Transverse colon (tissue), 4 donors: ENCODE measurements at regions not wholly inside any gene's neighbourhood (a gene's known extent, or its start where the extent isn't known, plus 50 kb on each side); places are given as distances from the start of the nearest gene placed in this dataset.

Experiments
- DNase-seq: peaks from one replicate; pipeline ENCODE4 v3.0.0-alpha.2; 2019
- H3K27ac ChIP-seq, 4 donors: fragments of 200-600 bp; sonication (generic); 2 replicates each; pipeline ENCODE4 v1.5.1; 2016 to 2018; ENCODE audit warnings: inconsistent platforms in 4 of 4
- H3K27me3 ChIP-seq: fragments of 200-600 bp; sonication (generic); 2 replicates; pipeline ENCODE4 v1.5.1; 2017; ENCODE audit warnings: inconsistent platforms
- H3K36me3 ChIP-seq, 4 donors: fragments of 200-600 bp; sonication (generic); 2 replicates each; pipeline ENCODE4 v1.5.1; 2017 to 2019; ENCODE audit warnings: inconsistent platforms in 4 of 4
- H3K4me1 ChIP-seq, 4 donors: fragments of 200-600 bp; sonication (generic); 2 replicates each; pipeline ENCODE4 v1.5.1; 2017 to 2020; ENCODE audit warnings: inconsistent platforms in 4 of 4
- H3K4me3 ChIP-seq, 4 donors: fragments of 200-600 bp; sonication (generic); 1 replicate in 1 of 4; 2 replicates in 3 of 4; pipeline versions ENCODE4 v1.5.1 to v1.6.1; 2017 to 2019; ENCODE audit warnings: inconsistent platforms in 4 of 4
- H3K9me3 ChIP-seq, 2 donors: fragments of 200-600 bp; sonication (generic); 2 replicates each; pipeline ENCODE4 v1.5.1; 2017 to 2019; ENCODE audit warnings: inconsistent platforms in 2 of 2
- CTCF ChIP-seq, 5 experiments: fragments of 200-600 bp in 3 of 5; fragments of 450-650 bp in 2 of 5; sonication (generic) in 3 of 5; IDR thresholded peaks; 1 replicate in 2 of 5; 2 replicates in 3 of 5; pipeline ENCODE4 v1.5.1; 2016 to 2017; ENCODE audit warnings: antibody characterized with exemption in 5 of 5, inconsistent platforms in 3 of 5, mild to moderate bottlenecking in 2 of 5, moderate library complexity in 1 of 5
- EP300 ChIP-seq: sonication (generic); formaldehyde crosslinking; IDR thresholded peaks from one replicate; pipeline ENCODE4 v1.6.1; 2017; ENCODE audit warnings: antibody characterized with exemption, low read depth
- POLR2A ChIP-seq: fragments of 450-650 bp; IDR thresholded peaks from one replicate; pipeline ENCODE4 v1.6.1; 2016; ENCODE audit warnings: antibody characterized with exemption, mild to moderate bottlenecking, moderate library complexity
- POLR2AphosphoS5 ChIP-seq, 3 donors: sonication (generic); formaldehyde crosslinking; IDR thresholded peaks; one replicate each; pipeline ENCODE4 v1.6.1; 2016; ENCODE audit warnings: antibody characterized with exemption in 3 of 3
- WGBS, 2 donors: methylation state at CpG; one replicate each; pipeline ENCODE4 v1.1.5; 2018; ENCODE audit warnings: low coverage in 1 of 2; 5-methylcytosine and 5-hydroxymethylcytosine counted together
- in situ Hi-C, 4 donors: fragments of 200-750 bp; cut with MboI; loops; one replicate each; pipeline versions ENCODE4 v1.15.0 to v1.15.1; 2017; ENCODE audit warnings: low sequenced_read_pairs in 3 of 4, low pct_ligation_motif_present in 1 of 4, low pct_unique_long_range_greater_than_20kb in 1 of 4
- intact Hi-C: fragments of 100-400 bp; cut with DNase I; formaldehyde crosslinking; loops from one replicate; pipeline ENCODE4 v1.15.1; 2023; ENCODE audit warnings: low total_unique reads

- DNase-seq, result no peak
- in situ Hi-C loops (no loop called here), intact Hi-C loops (no loop called here)
- WGBS, 2 donors, result 58 to 81% methylated on average over 2 of the region's 2 CpGs
- Histone ChIP-seq H3K4me1 (peaks cover 18 to 53% (median 47%) of the 10 kb centered on the region in 4 donors), H3K4me3 (no peak overlapping the region), H3K9me3 (no peaks in the 10 kb centered on the region), H3K36me3 (no peaks in the 10 kb centered on the region), H3K27me3 (no peaks in the 10 kb centered on the region), H3K27ac (peak overlapping the region; percentile 57 to 82 (median 64))
- TF ChIP-seq EP300, result no peak
- no peak for TF ChIP-seq POLR2A
- TF ChIP-seq CTCF (IDR thresholded peaks at IDR 0.05), result no peak
- TF ChIP-seq POLR2AphosphoS5 (IDR thresholded peaks at IDR 0.05), result no peak
These were observed 50.4 kb upstream of the RAPH1 start for GRCh38 chr2:203585516-203585915.

GRCh38 chr2:203586206-203586605, 51.1 kb upstream of the RAPH1 start:
- Histone ChIP-seq H3K4me3 (no peak overlapping the region), H3K9me3 (no peaks in the 10 kb centered on the region)
- 62 to 68% methylated on average over 6 of the region's 6 CpGs for WGBS, 2 donors

GRCh38 chr2:203586696-203587095, 51.6 kb upstream of the RAPH1 start:
- no peak for TF ChIP-seq CTCF (IDR thresholded peaks at IDR 0.05)
- TF ChIP-seq POLR2AphosphoS5 (IDR thresholded peaks at IDR 0.05), result no peak
- TF ChIP-seq POLR2A, result no peak
- no peak for TF ChIP-seq EP300
- intact Hi-C loops, result no loop called here
- H3K4me3 ChIP-seq, result no peak overlapping the region
- no peak overlapping the region for H3K27ac ChIP-seq
- no peaks in the 10 kb centered on the region for H3K27me3 ChIP-seq
- in situ Hi-C loops, result no loop called here
- H3K4me1 ChIP-seq, result peaks cover 15 to 41% (median 35%) of the 10 kb centered on the region in 4 donors
- no peaks in the 10 kb centered on the region for H3K9me3 ChIP-seq
- DNase-seq, result no peak
- no peaks in the 10 kb centered on the region for H3K36me3 ChIP-seq
- WGBS, 2 donors, result 82 to 85% methylated on average over 4 of the region's 4 CpGs

More at GRCh38 chr2:203586206-203586605, 51.1 kb upstream of the RAPH1 start:
- Histone ChIP-seq H3K27me3 (no peaks in the 10 kb centered on the region), H3K4me1 (peaks cover 18 to 46% (median 40%) of the 10 kb centered on the region in 4 donors), H3K36me3 (no peaks in the 10 kb centered on the region), H3K27ac (no peak overlapping the region)
- intact Hi-C loops, result no loop called here
- in situ Hi-C loops, result no loop called here
- no peak for DNase-seq
- TF ChIP-seq POLR2AphosphoS5 (IDR thresholded peaks at IDR 0.05) (no peak), EP300 (no peak), CTCF (IDR thresholded peaks at IDR 0.05) (no peak), POLR2A (no peak)

- H3K27me3 ChIP-seq, result no peaks in the 10 kb centered on the region
- H3K4me3 ChIP-seq, result no peak overlapping the region
- H3K9me3 ChIP-seq, result no peaks in the 10 kb centered on the region
- in situ Hi-C loops (no loop called here), intact Hi-C loops (no loop called here)
- DNase-seq, result no peak
- TF ChIP-seq POLR2AphosphoS5 (IDR thresholded peaks at IDR 0.05), result no peak
- H3K27ac ChIP-seq, result no peak overlapping the region
- WGBS, 2 donors, result 72 to 95% methylated on average over 2 of the region's 2 CpGs
- H3K36me3 ChIP-seq, result no peaks in the 10 kb centered on the region
- peaks cover 2 to 6% (median 4%) of the 10 kb centered on the region in 4 donors for H3K4me1 ChIP-seq
These were observed 55.4 kb upstream of the RAPH1 start for GRCh38 chr2:203590496-203590895.

- H3K27me3 ChIP-seq, result no peaks in the 10 kb centered on the region
- no peaks in the 10 kb centered on the region for H3K4me1 ChIP-seq
- intact Hi-C loops (no loop called here), in situ Hi-C loops (no loop called here)
- H3K27ac ChIP-seq, result no peak overlapping the region
- TF ChIP-seq POLR2AphosphoS5 (IDR thresholded peaks at IDR 0.05) (no peak), POLR2A (no peak)
- no peaks in the 10 kb centered on the region for H3K9me3 ChIP-seq
- H3K36me3 ChIP-seq, result no peaks in the 10 kb centered on the region
- DNase-seq, result no peak
- no peak overlapping the region for H3K4me3 ChIP-seq
These were observed 56.5 kb upstream of the RAPH1 start for GRCh38 chr2:203591642-203592041.
